Posterior cingulate gyrus (tissue), 11 donors: ENCODE measurements at regions not wholly inside any gene's neighbourhood (a gene's known extent, or its start where the extent isn't known, plus 50 kb on each side); places are given as distances from the start of the nearest gene placed in this dataset.
"Not testable (repeated sequence)": the region's sequence is repeated elsewhere in the genome, so short reads cannot be mapped to it uniquely, and the experiment has no call there.

Experiments
- DNase-seq, 10 donors: peaks; one replicate each; pipeline versions ENCODE4 v3.0.0 to v3.0.0-alpha.2; 2020 to 2021; ENCODE audit warnings: mixed read lengths in 3 of 10
- intact Hi-C: fragments of 100-400 bp; cut with DNase I; formaldehyde crosslinking; loops from one replicate; pipeline ENCODE4 v1.15.1; 2023

- intact Hi-C loops: not testable (repeated sequence)
- peak in 1 of 10 donors; percentile 59 for DNase-seq
Measured at GRCh38 chr1:120465900-120466299, 51.1 kb downstream of the NBPF8 start.

- intact Hi-C loops: not testable (repeated sequence)
Measured at GRCh38 chr1:120477663-120478062, 62.8 kb downstream of the NBPF8 start.

GRCh38 chr1:120478400-120478799 is 63.6 kb downstream of the NBPF8 start:
- intact Hi-C loops: not testable (repeated sequence)
- peak in 2 of 10 donors; percentile 31 to 36 for DNase-seq

More at GRCh38 chr1:120477663-120478062, 62.8 kb downstream of the NBPF8 start:
- DNase-seq: not testable (repeated sequence)

GRCh38 chr1:120487542-120487941 is 72.7 kb downstream of the NBPF8 start:
- DNase-seq: peak in 1 of 10 donors; percentile 11
- intact Hi-C loops: not testable (repeated sequence)

GRCh38 chr1:120489217-120489616 is 74.4 kb downstream of the NBPF8 start:
- intact Hi-C loops: not testable (repeated sequence)
- peak in 1 of 10 donors; percentile 61 for DNase-seq

DNA sequence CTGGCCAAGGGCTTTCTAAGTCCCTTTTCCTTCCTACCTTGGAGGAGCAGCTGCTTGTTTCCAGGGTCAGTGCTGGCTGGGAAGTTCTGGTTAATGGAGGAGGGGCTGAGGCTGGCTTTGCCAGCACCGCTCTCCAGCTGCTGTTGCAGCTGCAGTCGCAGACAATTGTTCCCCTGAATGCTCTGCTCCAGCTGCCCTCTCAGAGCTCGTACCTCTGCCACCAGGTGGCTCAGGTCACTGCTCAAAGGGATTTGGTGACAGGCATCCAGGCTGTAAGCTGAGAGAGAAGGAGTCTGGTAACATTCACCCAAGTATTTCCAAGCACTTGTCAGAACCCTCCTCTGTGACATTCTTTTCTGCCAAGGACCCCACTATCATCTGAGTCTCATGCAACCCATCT is 82.3 kb downstream of the NBPF8 start:
- DNase-seq, intact Hi-C loops: not testable (repeated sequence)

- DNase-seq, intact Hi-C loops: not testable (repeated sequence)
Measured at GRCh38 chr1:120503284-120503683, 88.4 kb downstream of the NBPF8 start.

GRCh38 chr1:120506352-120506751 is 91.5 kb downstream of the NBPF8 start:
- intact Hi-C loops, DNase-seq: not testable (repeated sequence)

DNA sequence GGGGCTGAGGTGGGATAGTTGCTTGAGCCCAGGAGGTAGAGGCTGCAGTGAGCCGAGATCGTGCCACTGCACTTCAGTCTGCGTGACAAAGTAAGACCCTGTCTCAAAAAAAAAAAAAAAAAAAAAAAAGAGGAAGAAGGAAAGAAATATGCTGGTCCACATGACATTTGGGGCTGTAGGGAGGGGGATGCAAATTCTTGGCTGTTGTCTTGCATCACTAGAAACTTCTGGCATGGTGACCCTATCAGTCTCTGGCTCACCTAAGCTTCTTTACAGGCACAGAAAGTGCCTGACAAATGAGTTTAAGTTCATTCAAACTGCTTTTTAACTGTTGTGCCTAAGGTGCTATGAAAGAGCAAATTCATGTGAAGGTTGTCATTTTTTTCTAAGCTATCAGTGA is 93.5 kb downstream of the NBPF8 start:
- intact Hi-C loops, DNase-seq: not testable (repeated sequence)

DNA sequence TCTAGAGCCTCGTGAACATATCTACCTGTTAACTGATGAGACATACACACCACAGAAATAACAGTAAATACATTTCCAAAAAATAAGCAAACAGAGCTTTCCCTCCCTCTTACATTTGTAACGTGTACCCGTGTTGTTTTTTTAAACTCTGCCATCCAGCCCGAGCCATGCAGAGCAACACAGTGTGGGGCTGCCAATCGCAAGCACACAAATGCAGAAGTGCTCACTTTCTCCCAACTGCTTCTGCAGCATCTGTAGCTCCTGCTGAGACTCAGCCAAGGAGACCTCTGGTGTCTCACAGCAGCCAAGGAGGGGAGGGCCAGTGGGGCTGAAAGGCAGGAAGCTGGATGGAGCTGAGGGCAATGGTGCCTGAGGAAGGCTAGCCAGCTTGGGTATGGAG is 94.4 kb downstream of the NBPF8 start:
- peak in 1 of 10 donors; percentile 34 for DNase-seq
- intact Hi-C loops: not testable (repeated sequence)

- intact Hi-C loops, DNase-seq: not testable (repeated sequence)
Measured at GRCh38 chr1:120513099-120513498, 98.3 kb downstream of the NBPF8 start.

DNA sequence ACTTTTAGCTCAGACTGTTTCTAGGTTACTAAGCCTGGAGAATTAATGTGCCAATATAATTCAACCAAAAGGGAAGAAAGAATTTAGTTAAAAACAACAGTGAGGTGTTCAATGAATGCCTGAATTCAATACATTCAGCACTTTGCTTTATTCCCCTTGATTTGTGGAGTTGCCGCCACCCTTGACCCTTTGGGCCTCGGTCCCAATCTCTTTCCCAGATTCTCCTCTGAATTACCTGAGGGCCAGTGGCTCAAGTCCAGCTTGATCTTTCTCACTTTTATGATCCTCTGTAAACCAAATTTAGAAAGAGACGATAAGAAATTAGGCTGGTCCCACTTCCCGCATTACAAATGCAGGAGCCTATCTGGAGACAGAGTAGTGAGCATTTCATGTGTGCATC is 98.7 kb downstream of the NBPF8 start:
- DNase-seq, intact Hi-C loops: not testable (repeated sequence)

DNA sequence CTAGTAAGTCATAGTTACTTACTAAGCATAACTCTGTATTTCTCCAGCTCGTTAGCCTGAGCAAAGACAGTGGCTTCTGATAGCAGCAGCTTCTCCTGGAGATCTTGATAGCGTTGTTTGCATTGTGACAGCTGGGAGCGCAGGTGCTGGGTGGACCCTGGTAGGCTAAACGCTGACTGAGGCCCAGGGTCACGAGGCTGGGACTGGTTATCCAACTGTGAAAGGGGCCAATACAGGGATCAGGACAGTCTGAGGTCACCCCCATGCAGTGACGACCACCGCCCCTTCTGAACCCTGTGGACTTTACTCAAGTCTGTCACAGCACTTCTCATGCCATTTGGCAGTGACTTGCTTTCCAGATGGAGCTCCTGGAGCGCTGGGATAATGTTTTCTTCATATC is 104.4 kb downstream of the NBPF8 start:
- DNase-seq, intact Hi-C loops: not testable (repeated sequence)

DNA sequence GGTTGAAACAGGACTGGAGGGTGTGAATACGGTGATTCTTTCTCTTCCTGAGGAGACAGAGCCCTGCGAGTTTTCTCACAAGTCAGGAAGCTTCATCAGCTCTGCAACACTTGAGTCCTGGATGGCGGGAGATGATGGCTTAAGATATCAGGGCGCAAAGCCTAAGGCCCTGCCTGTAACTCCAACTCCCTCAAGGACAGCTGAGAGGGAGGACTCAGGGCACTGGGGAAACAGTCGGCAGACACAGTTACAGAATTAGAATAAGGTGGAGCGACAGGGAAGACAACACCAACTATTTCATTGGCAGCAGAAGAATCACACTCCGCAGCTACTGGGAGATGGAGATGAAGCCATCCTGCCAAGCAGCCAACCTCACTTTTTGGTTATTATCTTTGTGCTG is 109.6 kb downstream of the NBPF8 start:
- intact Hi-C loops, DNase-seq: not testable (repeated sequence)

DNA sequence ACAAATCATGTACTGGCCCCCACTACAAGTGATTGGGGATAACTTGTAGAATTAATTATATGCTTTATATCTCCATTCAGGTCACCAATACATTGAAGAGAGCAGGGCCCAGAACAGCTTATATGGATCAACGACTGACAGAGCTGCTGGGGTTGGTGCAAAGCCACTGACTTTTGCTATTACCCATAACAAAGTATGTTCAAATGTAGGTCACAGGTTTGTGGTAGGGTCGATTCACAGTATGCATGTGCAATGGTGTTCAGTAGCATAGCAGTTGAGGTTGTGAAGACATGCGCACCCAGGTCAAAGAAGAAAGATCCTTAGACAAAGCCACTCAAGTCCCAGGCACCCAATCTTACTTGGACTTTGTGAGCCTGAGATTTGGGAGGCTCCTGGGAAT is 110.6 kb downstream of the NBPF8 start:
- intact Hi-C loops: not testable (repeated sequence)

GRCh38 chr1:120529475-120530089 is 114.7 kb downstream of the NBPF8 start:
- peak in 2 of 10 donors; percentile 40 to 55 for DNase-seq
- intact Hi-C loops: not testable (repeated sequence)

More for the DNA sequence above, 110.6 kb downstream of the NBPF8 start:
- not testable (repeated sequence) for DNase-seq

- DNase-seq, intact Hi-C loops: not testable (repeated sequence)
Measured at GRCh38 chr1:120531455-120531854, 116.6 kb downstream of the NBPF8 start.

GRCh38 chr1:120534361-120535047 is 119.7 kb downstream of the NBPF8 start:
- intact Hi-C loops, DNase-seq: not testable (repeated sequence)

DNA sequence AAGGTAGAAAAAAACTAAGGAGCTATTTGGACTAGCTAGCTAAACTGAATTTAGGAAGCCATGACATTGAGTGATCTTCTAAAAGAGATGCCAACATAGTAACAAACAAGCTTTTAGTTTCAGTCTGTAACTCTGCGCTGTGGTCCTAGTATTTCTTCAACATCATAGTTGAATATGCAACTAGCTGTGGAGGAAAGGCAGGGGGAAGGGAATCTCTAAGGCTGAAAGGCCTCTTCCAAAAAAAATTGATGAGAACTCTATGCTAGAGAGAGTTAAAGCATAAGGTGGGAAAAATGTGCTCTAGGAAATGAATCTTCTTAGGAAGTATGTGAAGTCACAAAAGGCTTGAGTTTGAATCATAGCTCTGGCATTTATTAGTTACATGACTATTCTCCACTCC is 120.2 kb downstream of the NBPF8 start:
- intact Hi-C loops, DNase-seq: not testable (repeated sequence)

GRCh38 chr1:120541394-120541793 is 126.6 kb downstream of the NBPF8 start:
- DNase-seq, intact Hi-C loops: not testable (repeated sequence)

DNA sequence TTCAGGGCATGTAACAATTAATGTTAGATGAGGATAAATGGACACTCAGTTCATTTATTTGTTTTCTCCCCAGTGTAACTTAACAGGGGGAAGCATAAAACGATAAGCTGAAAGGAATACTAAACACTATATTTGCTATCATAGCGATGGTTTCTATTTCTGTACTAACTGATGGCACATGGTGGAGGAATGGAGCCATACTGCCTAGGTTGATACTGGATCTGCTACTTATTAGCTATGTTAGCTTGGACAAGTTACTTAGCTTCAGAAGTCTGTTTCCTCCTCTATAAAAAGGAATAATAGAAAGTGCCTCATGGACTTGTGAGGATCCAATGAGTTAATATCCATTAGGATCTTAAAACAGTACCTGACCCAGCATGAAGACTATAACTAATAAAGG is 127.5 kb downstream of the NBPF8 start:
- DNase-seq, intact Hi-C loops: not testable (repeated sequence)

DNA sequence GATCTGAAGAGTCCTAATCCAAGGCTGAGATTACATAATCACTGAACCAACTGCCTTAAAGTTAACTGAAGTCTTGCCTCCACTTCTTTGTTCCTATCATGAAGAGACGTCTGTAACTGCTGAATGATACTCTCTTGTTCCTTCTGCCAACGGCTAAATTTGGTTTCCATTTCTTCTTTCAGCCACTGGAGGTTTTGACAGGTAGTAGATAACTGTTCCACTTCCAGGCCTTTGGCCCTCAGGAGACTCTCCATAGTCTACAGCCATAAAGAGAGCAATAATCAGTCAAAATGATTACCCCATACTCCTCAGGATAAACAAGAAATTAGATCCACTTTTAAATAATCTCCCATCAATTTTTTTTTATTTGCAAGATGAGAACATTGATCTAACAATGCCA is 128.1 kb downstream of the NBPF8 start:
- DNase-seq, intact Hi-C loops: not testable (repeated sequence)
